OCI-LY1 (cell line): ENCODE measurements at regions not wholly inside any gene's neighbourhood (a gene's known extent, or its start where the extent isn't known, plus 50 kb on each side); places are given as distances from the start of the nearest gene placed in this dataset.
"Not testable (repeated sequence)": the region's sequence is repeated elsewhere in the genome, so short reads cannot be mapped to it uniquely, and the experiment has no call there.

Source experiments
- H2AFZ ChIP-seq: fragments of 200-600 bp; sonication (generic), shearing (Covaris generic); 2 replicates; pipeline ENCODE4 v1.6.0; 2014; ENCODE audit warnings: antibody characterized with exemption, mild to moderate bottlenecking, low read length
- H3F3A ChIP-seq: fragments of 200-600 bp; sonication (generic), shearing (Covaris generic); 2 replicates; pipeline ENCODE4 v1.6.0; 2014; ENCODE audit warnings: mild to moderate bottlenecking, antibody characterized with exemption, low read length, moderate library complexity; ENCODE audit not compliant: insufficient read depth
- H3K27ac ChIP-seq: fragments of 200-600 bp; sonication (generic); 2 replicates; pipeline ENCODE4 v1.5.1; 2014; ENCODE audit warnings: low read length, mixed run types, mild to moderate bottlenecking, low read depth; ENCODE audit not compliant: poor library complexity, severe bottlenecking
- H3K27me3 ChIP-seq: fragments of 200-600 bp; sonication (generic); 2 replicates; pipeline ENCODE4 v1.6.0; 2014; ENCODE audit warnings: antibody characterized with exemption, mild to moderate bottlenecking, low read length, moderate library complexity; ENCODE audit not compliant: insufficient read depth
- H3K36me3 ChIP-seq: fragments of 200-600 bp; sonication (generic); 2 replicates; pipeline ENCODE4 v1.6.1; 2014; ENCODE audit warnings: mild to moderate bottlenecking, antibody characterized with exemption, low read length, moderate library complexity, mixed read lengths; ENCODE audit not compliant: insufficient read depth
- H3K4me1 ChIP-seq: fragments of 200-600 bp; sonication (generic); 2 replicates; pipeline ENCODE4 v1.5.1; 2014; ENCODE audit warnings: mild to moderate bottlenecking, low read length, moderate library complexity; ENCODE audit not compliant: insufficient read depth, severe bottlenecking
- H3K4me2 ChIP-seq: fragments of 200-600 bp; sonication (generic), shearing (Covaris generic); 2 replicates; pipeline ENCODE4 v1.6.1; 2014; ENCODE audit warnings: low read length
- H3K4me3 ChIP-seq: fragments of 200-600 bp; sonication (generic); 2 replicates; pipeline ENCODE4 v1.5.1; 2014; ENCODE audit warnings: low read length, low read depth, mild to moderate bottlenecking, mixed read lengths; ENCODE audit not compliant: poor library complexity, severe bottlenecking
- H3K79me2 ChIP-seq: fragments of 200-600 bp; shearing (Covaris generic); 2 replicates; pipeline ENCODE4 v1.6.1; 2016; ENCODE audit warnings: mixed run types, low read length, mixed read lengths; ENCODE audit not compliant: insufficient read depth
- H3K9ac ChIP-seq: fragments of 200-600 bp; sonication (generic), shearing (Covaris generic); 2 replicates; pipeline ENCODE4 v1.6.1; 2014; ENCODE audit warnings: mild to moderate bottlenecking, low read length, mixed read lengths
- H3K9me2 ChIP-seq: fragments of 200-600 bp; sonication (generic), shearing (Covaris generic); 2 replicates; pipeline ENCODE4 v1.6.1; 2014; ENCODE audit warnings: low read depth, mild to moderate bottlenecking, low read length, mixed read lengths
- H3K9me3 ChIP-seq: fragments of 200-600 bp; shearing (Covaris generic); 2 replicates; pipeline ENCODE4 v1.6.1; 2014; ENCODE audit warnings: low read length, mixed read lengths
- H4K20me1 ChIP-seq: fragments of 200-600 bp; sonication (generic), shearing (Covaris generic); 2 replicates; pipeline ENCODE4 v1.6.0; 2016; ENCODE audit warnings: mild to moderate bottlenecking, low read length; ENCODE audit not compliant: insufficient read depth
- EZH2 ChIP-seq: fragments of 200-600 bp; sonication (generic), shearing (Covaris generic); IDR thresholded peaks from 2 replicates; pipeline ENCODE4 v1.8.0; 2017; ENCODE audit warnings: borderline replicate concordance, mixed run types, mild to moderate bottlenecking, antibody characterized with exemption, low read length, moderate library complexity, mixed read lengths
- TF ChIP-seq, protein P1 (sequence below): fragments of 200-600 bp; sonication (generic), shearing (Covaris generic); IDR thresholded peaks from 2 replicates; pipeline ENCODE4 v1.5.1; 2017; ENCODE audit warnings: mild to moderate bottlenecking, antibody characterized with exemption, low read length, moderate library complexity, mixed read lengths

DNA sequence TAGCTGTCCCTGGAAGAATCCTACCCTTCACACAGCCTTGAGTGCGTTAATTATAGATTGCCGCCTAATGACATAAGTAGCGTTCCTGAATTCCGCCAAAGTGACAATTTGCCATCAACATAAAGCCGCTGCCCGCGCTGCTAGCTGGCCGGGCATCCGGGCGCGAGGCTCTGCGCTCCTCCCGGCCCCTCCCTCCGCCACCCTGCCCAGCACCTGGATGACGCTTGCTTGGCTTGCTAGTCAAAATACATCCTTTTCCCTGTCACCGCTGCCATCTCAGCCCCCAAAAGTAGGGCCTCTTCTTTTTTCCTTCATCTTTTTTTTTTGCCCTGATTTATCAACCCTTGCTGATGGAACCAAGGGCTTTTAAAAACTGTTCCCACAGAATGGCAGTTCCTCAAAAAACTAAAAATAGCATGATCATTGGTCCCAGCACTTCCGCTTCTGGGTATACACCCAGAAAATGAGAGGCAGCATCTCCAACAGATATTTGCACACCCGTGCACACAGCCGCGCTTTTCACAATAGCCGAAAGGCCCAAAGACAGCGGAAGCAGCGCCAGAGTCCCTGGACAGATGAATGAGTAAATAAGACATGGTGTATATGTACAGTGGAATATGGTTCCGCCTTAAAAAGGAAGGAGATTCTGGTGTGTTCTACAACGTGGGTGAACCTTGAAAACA lies 235.2 kb downstream of the BCL11B start:
- Histone ChIP-seq H3K36me3 (no peaks in the 10 kb centered on the region), H4K20me1 (no peaks in the 10 kb centered on the region), H3K9me2 (no peaks in the 10 kb centered on the region), H3K27me3 (no peaks in the 10 kb centered on the region), H3K9me3 (no peaks in the 10 kb centered on the region), H3K4me1 (no peaks in the 10 kb centered on the region), H3K27ac (no peak overlapping the region), H3K4me3 (no peak overlapping the region), H2AFZ (no peak overlapping the region), H3K4me2 (no peak overlapping the region), H3F3A (no peaks in the 10 kb centered on the region), H3K79me2 (no peaks in the 10 kb centered on the region), H3K9ac (no peak overlapping the region)
- no peak for TF ChIP-seq EZH2
- TF ChIP-seq, protein P1, sequence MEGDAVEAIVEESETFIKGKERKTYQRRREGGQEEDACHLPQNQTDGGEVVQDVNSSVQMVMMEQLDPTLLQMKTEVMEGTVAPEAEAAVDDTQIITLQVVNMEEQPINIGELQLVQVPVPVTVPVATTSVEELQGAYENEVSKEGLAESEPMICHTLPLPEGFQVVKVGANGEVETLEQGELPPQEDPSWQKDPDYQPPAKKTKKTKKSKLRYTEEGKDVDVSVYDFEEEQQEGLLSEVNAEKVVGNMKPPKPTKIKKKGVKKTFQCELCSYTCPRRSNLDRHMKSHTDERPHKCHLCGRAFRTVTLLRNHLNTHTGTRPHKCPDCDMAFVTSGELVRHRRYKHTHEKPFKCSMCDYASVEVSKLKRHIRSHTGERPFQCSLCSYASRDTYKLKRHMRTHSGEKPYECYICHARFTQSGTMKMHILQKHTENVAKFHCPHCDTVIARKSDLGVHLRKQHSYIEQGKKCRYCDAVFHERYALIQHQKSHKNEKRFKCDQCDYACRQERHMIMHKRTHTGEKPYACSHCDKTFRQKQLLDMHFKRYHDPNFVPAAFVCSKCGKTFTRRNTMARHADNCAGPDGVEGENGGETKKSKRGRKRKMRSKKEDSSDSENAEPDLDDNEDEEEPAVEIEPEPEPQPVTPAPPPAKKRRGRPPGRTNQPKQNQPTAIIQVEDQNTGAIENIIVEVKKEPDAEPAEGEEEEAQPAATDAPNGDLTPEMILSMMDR = no peak

DNA sequence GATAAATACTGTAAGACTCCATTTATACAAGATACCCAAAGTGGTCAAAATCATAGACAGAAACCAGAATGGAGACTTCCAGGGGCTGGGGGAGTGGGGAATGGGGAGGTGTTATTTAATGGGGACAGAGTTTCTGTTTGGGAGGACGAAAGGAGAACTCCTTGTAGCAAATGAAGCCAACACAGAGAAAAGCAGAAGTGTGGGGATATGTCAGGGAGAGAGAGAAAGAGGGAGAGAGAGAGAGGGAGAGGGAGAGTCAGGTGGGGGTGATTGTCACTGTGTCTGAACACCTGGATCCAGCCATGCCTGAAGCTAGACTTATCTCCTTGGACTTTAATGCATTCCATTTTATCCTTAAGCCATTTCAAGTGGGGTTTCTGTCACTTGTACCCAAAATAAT lies 234.7 kb downstream of the BCL11B start:
- not testable (repeated sequence) for H2AFZ ChIP-seq, H3K27me3 ChIP-seq, H3K36me3 ChIP-seq, H3K4me1 ChIP-seq, H3K9ac ChIP-seq, H3K79me2 ChIP-seq, H3F3A ChIP-seq, H3K9me3 ChIP-seq, H3K4me2 ChIP-seq, H4K20me1 ChIP-seq, H3K9me2 ChIP-seq, H3K27ac ChIP-seq, H3K4me3 ChIP-seq

- H3K9me2 ChIP-seq = no peaks in the 10 kb centered on the region
- no peaks in the 10 kb centered on the region for H4K20me1 ChIP-seq
- H3K9me3 ChIP-seq = no peaks in the 10 kb centered on the region
- H3K9ac ChIP-seq = no peak overlapping the region
- no peaks in the 10 kb centered on the region for H3K27me3 ChIP-seq
- H3K36me3 ChIP-seq = no peaks in the 10 kb centered on the region
- no peak for TF ChIP-seq EZH2
- TF ChIP-seq, protein P1 = peak; percentile 27; the same call in 1 of the 2 replicates
- H3K4me1 ChIP-seq = no peaks in the 10 kb centered on the region
- no peak overlapping the region for H3K4me3 ChIP-seq
- H3K79me2 ChIP-seq = no peaks in the 10 kb centered on the region
- no peak overlapping the region for H2AFZ ChIP-seq
- H3K4me2 ChIP-seq = no peak overlapping the region
- H3K27ac ChIP-seq = no peak overlapping the region
- H3F3A ChIP-seq = no peaks in the 10 kb centered on the region
Observed at GRCh38 chr14:99037777-99038430, 234.1 kb downstream of the BCL11B start.

GRCh38 chr14:99038431-99038820 lies 233.6 kb downstream of the BCL11B start:
- Histone ChIP-seq H3K27me3 (no peaks in the 10 kb centered on the region), H3K9ac (no peak overlapping the region), H2AFZ (no peak overlapping the region), H3K27ac (no peak overlapping the region), H3K4me3 (no peak overlapping the region), H3K4me2 (no peak overlapping the region), H3K36me3 (no peaks in the 10 kb centered on the region), H3F3A (no peaks in the 10 kb centered on the region), H3K79me2 (no peaks in the 10 kb centered on the region), H3K4me1 (no peaks in the 10 kb centered on the region), H3K9me2 (no peaks in the 10 kb centered on the region), H4K20me1 (no peaks in the 10 kb centered on the region), H3K9me3 (no peaks in the 10 kb centered on the region)
- TF ChIP-seq, protein P1 = no peak
- TF ChIP-seq EZH2 = no peak
